ENCODE measurements at regions not wholly inside any gene's neighbourhood (a gene's known extent, or its start where the extent isn't known, plus 50 kb on each side); places are given as distances from the start of the nearest gene placed in this dataset.
A peak's percentile ranks its signal among the peaks of the same experiment; 100 is the strongest.

DNA sequence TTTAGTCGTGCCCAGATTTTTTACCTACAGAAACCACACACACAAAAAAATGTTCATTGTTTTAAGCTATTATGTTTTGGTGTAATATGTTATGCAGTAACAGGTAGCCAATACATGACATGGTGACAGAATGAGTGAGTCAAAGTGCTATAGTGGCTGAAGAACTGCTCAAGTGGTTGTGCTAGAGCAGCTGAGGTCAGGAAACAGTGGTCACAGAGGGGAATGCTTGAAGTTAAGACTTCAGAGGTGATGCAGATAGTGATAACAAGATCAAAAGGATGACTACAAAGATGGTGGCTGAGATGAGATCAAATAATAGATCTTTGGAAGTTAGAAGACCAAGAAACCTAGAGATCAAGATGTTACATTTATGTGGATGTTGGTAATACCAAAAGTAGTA is 174.3 kb downstream of the KCNE4 start:
- DNase-seq (ENCODE audit: low spot score), result no peak

- DNase-seq (ENCODE audit: low spot score), result no peak
Observed at GRCh38 chr2:223227338-223227737, 175.3 kb downstream of the KCNE4 start.

DNA sequence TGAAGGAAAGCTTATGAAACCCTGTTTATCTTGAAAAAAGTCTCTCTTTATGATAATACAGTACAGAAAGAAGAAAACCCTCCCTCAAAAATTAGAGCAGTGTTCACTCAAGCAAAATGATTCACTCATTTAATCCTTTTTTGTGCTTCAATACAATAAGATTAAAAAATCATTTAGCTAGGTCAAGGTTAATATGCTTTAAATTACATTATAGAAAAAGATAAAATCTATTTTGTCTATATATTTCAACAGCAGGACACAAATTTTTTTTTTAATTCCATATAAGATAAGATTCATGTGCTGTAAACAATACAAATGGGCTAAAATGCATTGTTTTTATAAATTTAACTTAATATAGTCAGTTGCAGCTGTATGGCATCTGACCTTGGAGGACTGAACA is 176.9 kb downstream of the KCNE4 start:
- no peak for DNase-seq (ENCODE audit: low spot score)

DNA sequence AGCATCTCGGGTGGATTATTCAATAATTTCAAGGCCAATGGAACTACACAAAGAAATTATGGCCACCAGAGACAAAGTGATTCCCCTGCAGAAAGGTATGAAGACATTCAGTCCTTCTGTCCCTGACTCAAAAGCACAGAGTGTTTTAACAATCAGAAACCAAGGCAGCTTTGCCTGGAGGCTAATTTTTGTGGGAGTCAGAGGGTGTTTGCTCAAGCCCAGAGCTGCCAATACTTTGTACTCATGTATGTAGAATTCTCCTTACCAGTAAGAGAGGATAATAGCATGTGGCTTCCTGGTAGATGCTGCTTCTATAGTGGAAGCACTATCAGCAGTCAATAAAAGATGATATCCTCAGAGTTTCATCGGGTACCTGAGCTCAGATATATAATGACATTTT is 178.4 kb downstream of the KCNE4 start:
- no peak for DNase-seq (ENCODE audit: low spot score)

GRCh38 chr2:223232285-223232684 is 180.3 kb downstream of the KCNE4 start:
- no peak for DNase-seq (ENCODE audit: low spot score)

DNA sequence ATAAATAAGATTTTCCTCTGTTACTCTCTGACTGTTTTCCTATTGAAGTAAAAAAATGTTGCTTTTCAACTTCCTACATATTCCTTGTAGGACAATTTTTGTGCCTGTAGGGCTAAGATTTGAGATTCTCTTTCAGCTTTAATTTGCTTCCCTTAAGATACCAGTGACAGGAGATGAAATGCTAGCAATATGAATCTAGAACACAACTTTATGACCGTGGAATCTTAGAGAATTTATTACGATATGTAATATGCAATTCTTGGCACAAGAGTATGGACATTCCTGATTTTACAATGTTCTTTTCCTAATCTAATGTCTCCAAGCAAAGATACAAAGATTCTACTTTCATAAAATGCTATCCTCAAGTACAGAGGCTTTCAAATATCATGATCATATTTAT is 180.9 kb downstream of the KCNE4 start:
- DNase-seq (ENCODE audit: low spot score), result no peak

GRCh38 chr2:223235986-223236385 is 184.0 kb downstream of the KCNE4 start:
- DNase-seq (ENCODE audit: low spot score), result no peak

- DNase-seq (ENCODE audit: low spot score), result no peak
Observed at GRCh38 chr2:223238301-223238700, 186.3 kb downstream of the KCNE4 start.

GRCh38 chr2:223243233-223243632 is 191.2 kb downstream of the KCNE4 start:
- no peak for DNase-seq (ENCODE audit: low spot score)

DNA sequence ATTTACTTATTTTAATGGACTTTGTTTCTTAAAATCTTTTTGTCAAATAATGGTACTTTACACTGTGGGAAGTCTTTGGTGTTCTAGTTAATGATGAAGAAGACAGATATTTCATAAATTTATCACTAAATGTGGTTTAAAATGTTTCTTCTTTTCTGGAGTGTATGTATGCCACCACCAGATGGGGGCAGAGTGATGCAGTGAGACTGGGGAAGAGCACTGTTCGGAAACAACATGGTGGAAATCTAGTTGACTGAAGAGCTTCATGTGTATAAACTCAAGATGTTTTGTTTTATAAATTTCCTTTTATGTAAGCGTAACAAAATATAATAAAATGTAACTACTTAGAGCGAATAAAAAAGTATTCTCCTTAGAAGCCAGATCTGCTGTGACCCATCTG is 195.1 kb downstream of the KCNE4 start:
- DNase-seq (ENCODE audit: low spot score), result peak; percentile 14

GRCh38 chr2:223251656-223252229 is 199.8 kb downstream of the KCNE4 start:
- no peak for DNase-seq (ENCODE audit: low spot score)

DNA sequence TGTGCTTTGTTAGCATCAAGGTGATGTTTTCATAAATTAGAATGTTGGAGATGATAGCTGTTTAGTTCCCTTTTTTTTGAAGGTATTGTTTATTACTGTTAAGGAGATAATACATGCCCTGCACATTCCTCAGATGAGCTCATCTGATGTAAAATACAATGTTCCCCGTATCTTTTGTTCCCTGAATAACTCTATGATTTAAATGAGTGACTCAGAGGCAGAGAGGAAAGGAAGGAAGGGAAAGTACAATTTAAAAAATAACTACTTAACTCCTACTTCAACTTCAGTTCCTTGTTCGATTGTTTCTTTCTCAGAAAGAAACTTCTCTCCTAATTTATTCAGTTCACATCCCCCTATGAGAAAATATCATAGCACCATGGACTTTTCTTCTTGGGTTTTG is 208.7 kb downstream of the KCNE4 start:
- no peak for DNase-seq (ENCODE audit: low spot score)

- DNase-seq (ENCODE audit: low spot score), result no peak
Observed at GRCh38 chr2:223262946-223263345, 211.0 kb downstream of the KCNE4 start.

- no peak for DNase-seq (ENCODE audit: low spot score)
Observed at GRCh38 chr2:223264541-223265193, 212.7 kb downstream of the KCNE4 start.

DNA sequence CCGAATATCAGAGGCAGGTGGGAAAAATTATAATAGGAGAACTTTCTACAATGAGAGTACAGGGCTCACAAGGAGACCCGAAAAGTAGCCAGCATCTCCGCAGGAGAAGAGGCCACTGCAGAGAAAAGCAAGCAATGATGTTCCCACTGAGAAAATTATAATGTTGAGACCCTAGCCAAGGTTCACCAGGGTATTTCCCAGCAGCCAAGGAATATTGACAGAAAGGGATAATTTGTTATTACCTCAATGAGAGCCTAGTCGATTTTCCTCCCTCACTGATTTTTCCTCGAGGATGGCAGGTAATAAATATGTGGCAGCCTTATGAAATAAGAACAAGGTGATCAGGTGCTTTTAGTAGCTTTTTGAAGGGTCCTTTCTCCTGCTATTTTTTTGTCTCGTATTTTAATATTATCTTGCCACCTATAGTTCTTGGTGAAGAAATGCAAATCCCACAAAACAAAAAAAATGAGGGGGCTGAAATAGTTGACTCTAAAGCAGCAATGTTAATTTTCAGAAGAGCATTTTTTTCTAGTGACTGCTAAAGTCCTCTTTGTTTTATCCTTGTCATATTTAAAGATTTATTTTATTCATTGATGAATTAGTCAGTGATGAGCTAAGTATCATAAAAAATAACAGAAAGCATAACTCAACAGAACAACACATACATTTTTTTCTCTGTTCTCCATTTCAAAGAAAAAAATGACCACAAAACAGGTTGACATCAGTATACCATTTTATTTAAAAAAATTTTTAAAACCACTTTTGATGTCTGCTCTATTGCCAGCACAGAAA is 215.4 kb downstream of the KCNE4 start:
- DNase-seq (ENCODE audit: low spot score), result no peak

- DNase-seq (ENCODE audit: low spot score), result no peak
Observed at GRCh38 chr2:223269386-223269785, 217.4 kb downstream of the KCNE4 start.

GRCh38 chr2:223270548-223270947 is 218.6 kb downstream of the KCNE4 start:
- no peak for DNase-seq (ENCODE audit: low spot score)

DNA sequence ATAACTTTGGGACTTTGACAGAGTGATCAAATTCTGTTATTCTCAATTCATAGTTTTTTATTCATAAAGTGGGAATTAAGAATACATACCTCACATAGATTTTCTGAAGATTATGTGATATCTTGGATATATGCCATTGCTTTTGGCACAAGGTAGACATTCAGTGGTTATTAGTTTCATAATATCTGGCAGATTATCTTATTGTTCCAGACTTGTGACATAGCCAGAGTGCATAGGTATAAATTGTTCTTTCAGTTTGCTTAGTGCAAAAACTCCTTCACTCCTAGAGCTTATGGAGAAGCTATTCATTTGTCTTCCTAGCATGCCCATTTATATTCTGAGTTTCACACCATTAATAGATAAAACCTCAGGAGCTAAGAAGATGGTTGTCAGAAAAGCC is 222.0 kb downstream of the KCNE4 start:
- no peak for DNase-seq (ENCODE audit: low spot score)

- no peak for DNase-seq (ENCODE audit: low spot score)
Observed at GRCh38 chr2:223282221-223282620, 230.2 kb downstream of the KCNE4 start.

DNA sequence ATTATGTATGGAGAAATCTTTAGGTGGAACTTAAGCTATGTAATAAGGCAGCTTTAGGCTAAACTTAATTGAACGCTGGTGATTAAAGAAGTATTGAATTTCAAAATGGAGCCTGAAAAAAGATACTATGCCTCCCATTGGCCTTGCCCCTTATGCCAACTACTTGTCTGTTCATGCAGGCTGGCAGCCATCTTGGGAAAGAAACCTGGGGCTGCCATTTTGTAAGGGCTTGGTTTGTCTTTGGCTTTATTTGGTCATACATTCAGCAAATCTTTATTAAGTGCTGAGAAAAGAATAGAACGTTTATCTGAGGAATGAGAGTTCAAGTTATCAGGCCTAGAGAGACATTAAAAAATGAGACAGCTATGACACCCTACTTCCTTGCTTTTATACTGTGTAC is 231.3 kb downstream of the KCNE4 start:
- DNase-seq (ENCODE audit: low spot score), result no peak

- no peak for DNase-seq (ENCODE audit: low spot score)
Observed at GRCh38 chr2:223283771-223284170, 231.8 kb downstream of the KCNE4 start.

DNA sequence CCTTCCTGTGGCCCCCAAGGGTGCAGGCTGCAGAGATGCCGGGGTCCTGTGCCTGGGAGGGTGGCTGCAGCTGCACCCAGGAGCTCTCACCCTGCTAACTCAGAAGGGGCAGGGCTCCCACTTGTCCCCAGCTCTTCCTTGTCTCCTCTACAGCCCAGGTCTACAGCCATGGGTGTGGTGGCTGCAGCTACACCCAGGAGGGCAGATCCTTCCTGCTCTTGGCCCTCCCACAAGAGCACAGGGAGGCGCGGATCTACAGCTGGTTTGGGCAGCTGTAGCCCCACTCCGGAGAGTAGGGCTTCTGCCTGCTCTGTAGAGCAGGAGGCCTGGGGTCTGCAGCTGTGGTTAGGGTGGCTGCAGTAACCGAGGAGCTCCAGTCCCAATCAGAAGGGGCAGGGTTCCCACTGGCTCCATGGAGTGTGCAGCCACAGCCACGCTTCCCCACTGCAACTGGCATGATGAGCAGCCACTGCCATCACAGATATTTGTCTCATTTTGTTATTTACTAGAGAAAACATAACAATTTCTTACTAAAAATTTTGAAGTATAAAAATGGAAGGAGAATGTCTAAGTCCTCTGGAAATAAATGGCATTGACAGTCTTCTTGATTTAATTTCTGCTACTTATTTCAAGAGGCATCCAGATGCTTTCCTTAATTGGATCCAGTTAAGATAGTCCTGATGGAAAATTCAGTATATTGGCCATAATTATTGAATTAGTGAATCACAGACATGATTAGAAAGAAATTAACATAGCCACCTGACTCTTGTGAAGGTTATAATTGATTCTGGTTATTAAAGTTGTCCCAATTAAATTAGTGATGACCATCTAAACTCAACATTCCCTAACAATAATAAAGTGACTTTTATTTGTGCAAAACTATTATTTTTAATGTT is 233.6 kb downstream of the KCNE4 start:
- no peak for DNase-seq (ENCODE audit: low spot score)

Data from Ammon's horn (tissue), 1 donor.